M059J (cell line): ENCODE measurements at regions not wholly inside any gene's neighbourhood (a gene's known extent, or its start where the extent isn't known, plus 50 kb on each side); places are given as distances from the start of the nearest gene placed in this dataset.

Experiments used
- DNase-seq: peaks from one replicate; pipeline ENCODE4 v3.0.0-alpha.2; 2012; ENCODE audit warnings: low read depth

DNA sequence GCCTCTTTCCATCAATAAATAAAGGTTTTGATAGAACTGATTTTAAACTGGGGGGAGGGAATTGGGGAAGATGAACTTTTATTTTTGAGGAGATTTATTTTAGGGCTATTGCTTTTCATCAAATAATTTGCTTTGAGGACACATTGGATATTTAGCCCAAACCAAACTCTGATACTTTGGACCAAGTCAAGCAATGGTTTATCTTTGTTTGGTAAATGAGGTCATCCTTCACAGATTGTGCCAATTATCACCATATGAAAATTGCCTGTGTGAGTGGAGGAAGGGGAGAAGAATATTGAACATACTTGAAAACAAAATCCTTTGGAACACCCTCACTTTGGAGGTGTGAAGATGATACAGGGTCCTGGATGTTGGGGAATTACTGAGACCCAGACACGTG lies 176.9 kb upstream of the CD180 start:
- DNase-seq = no peak

DNA sequence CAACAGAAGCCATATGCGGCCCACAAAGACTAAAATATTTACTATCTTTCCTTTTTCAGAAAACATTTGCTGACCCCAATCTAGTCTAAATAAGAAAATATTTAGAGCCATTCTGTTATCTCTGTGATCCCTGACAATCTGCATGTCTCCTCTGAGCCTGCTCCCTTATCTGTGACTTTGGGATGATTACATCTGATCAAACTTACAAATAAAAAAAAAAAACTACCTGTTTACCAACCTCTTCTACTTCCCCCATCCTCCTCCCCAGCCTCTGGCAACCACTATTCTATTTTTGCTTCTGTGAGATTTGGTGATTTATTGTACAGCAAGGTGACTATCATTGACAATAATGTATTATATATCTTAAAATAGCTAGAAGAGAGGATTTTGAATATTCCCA lies 176.3 kb upstream of the CD180 start:
- no peak for DNase-seq

DNA sequence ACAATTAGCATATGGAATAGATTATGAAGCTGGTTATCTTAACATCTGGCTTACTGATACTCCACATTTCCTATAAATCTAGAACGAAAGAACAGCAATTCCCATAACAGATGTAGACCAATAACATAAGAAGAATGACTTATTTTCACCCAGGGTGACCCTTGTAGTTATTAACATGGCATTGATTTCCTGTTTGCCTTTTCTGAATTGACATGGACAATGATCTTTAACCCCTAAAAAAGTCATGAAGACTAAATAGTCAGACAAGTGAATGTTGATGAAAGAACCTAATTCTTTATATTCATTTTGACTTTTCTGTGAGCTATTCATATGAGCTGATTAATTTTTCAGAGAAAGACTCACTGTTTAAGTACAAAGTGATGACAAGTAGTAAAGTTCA lies 175.3 kb upstream of the CD180 start:
- DNase-seq = no peak

DNA sequence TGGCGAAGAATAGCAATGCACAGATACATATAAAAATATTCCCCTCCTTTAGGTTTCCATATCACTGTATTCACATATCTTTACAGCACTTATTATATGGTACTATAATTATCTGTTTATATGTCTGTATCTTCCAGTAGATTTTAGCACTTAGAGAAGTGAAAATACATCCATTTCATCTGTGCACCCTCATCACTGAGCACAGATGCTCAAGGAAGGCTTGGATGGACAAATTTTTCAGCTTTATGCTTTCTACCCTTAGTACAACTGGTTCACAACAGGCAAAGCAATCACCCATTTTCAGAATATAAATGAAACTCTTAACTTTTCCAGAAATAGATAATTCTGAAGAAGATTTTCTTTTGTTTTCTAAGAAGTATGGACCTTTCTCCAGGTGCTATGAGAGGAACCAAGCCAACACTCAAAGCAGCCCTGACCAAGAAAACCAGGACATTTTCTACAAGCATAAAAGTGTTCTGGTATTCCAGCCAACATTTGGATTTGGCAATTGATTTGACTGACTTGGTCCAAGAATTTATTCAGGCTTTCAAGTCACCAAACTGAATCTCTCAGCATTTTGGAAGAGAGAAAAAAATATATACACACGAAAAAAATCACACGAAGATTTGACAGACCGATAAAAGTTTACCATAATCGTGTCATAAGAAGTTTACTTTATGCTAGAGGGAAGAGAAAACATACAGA lies 170.2 kb upstream of the CD180 start:
- no peak for DNase-seq

DNA sequence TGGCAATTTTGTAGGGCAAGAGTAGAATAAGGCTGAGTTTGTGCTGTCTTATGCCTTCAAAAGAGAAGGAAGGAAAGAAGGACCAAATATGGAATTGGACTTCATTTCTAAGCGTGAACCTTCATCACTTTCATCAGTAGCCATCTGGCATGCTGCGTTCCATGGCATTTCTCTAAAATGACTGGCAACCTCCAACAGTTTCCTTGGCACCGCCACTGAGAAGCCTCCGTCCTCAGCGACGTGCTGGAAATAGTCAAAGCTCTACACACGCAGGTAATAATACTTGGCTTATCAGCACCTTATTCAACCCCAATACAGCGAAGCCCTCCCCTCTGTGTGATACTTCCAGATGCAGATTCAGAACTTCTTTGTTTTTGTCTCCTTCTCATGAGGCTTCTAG lies 169.7 kb upstream of the CD180 start:
- DNase-seq = no peak

DNA sequence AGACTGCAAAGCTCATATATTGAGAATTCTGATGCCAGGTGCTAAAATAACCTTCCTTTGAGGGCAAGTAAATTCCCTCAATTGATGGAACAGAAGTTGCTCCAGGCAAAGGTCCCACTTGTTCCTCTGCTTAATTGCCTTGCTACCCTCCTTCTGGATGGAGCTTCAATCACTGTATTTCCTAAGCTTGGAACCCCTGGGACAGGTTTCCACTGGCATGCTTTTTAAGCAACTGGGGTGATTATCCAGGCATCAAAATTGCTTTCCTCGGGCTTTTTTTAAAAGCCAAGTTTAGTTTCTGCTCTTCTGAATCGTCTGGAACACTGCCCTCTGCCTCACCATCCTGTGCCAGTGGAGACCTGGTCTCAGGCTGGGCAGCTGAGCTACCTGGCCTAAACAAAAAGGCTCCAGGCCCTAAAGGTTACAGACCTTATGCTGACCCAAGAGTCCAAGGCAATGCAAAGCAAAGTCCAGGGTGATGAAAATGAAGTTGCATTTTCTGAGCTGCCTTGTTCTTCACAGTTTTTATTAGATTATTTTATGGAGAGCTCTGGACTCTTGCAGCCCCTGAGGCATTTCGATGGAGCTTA lies 167.9 kb upstream of the CD180 start:
- DNase-seq = no peak

DNA sequence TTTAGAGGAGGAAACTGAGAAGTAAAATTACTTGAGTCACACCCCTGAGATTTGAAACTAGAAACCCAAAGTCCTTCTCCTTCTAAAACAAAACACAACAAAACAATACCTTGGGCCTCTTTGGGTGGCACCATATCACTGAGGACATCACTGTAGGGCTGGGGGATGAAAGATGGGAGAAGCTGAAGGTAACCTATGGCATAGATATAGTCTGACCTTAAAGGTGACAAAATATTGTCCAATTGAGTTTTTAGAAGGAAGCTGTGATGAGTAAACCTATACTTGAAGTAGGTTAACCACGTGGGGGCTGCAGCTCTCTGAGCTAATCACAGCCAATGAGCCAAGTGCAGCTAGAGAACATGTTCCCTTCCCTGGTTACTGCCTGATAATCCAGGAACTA lies 167.4 kb upstream of the CD180 start:
- no peak for DNase-seq

DNA sequence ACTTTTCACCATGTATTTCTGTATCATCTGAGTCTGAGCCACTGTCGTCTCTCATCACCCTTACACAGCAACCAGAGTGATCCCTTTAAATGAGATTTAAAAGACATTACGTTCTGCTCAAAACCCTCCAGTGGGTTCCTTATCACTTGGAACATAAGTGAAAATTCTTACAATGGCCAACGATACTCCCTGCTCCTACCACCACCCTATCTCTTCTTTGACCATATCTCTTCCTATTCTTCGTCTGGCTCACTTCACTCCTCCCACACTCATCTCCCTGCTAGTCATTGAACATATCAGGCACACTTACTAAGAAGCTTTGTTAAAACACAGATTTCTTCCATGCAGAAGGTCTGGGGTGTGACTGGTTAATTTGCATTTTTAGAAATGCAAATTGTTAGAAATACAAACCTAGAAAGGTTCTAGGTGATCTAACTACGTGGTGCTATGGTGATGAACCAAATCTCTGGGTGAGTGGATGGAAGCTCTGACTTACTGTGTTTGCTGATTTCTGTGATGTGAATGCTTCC lies 166.6 kb upstream of the CD180 start:
- no peak for DNase-seq

DNA sequence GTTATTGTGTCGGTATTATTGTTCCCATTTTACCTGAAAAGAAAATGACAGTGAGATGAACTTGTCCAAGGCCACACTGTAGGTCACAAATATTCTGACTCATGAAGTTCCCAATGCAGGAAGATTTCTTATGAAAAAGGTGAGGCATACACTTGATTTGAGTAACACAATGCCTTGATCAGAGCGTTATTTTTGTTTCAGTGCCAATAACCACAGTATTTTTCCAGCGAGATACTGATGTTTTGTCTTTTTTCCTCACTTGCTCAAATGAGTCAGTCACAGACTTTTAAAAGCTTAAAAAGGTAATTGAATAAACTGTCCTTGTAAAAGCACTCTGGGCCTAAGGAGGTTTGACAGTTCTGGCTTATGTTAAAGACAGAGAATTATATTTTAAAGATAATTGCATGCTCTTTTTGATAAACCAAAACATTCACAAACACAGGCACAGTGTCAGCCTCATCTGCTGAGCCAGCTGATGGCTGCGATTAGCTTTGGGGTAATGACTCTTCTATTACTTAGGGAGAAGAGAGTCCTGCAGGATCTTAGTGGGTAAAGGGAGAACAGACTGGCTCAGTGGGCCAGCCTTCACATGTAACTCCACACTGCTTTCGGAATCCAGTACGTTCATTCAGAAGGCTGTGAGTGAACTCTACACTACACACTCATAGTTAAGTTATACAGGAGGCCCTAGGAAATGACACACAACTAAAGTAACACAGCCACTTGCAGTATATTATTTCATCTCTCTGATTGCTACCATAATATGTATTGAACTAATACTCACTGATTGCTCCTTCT lies 165.5 kb upstream of the CD180 start:
- DNase-seq = peak; percentile 60

DNA sequence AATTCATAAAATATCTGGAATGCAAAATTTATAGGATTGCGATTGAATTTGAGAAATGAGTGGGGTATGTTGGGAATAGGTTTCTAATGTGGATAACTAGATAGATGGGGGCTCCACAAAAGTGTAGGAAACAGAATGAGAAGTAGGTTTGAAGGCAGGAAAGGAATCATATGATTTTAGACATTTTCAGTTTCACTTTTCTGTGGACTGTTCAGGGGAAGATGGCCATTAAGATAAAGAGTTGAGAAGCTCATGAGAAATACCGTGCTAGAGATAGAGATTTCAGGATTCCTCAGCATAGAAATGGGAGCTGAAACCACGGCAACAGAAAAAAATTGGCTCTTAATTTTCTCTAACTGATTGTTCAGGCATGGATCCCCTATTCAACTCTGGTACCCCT lies 163.4 kb upstream of the CD180 start:
- no peak for DNase-seq

DNA sequence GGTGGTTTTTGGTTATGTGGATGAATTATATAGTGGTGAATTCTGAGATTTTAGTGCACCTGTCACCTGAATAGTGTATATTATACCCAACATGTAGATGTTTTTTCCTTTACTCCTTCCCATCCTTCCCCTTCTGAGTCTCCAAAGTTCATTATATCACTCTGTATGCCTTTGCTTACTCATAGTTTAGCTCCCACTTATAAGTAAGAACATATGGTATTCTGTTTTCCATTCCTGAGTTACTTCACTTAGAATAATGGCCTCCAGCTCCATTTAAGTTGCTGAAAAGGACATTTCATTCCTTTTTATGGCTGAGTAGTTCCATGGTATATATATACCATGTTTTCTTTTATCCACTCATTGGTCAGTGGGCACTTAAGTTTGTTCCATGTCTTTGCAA lies 161.6 kb upstream of the CD180 start:
- DNase-seq = no peak

DNA sequence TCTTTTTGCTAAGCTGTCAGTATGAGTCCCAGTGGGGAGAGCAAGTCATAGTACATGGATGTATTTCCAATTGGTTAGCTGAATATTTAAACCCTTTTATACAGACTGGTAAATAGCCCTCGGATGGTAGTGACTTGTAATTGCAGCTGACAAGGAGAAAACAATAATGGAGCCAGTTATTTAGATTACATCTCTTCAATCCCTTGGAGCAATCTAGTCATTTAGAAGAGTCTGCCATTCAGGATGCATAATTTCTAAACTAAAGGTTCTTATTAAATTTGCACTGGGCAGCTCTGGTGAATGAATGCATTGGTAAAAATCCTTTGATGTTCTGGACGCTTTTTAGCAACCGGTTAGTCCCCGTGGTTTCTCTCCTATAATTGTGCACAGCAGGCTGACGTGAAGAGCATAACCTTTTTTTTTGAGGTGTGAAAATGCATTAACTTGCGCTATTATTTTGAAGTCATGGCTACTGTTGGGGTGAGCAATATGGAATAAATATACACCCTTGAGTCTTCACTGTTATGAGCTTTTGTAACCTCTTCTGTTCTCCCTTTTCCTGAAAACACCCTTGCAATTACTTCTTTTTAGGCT lies 158.6 kb upstream of the CD180 start:
- DNase-seq = no peak

DNA sequence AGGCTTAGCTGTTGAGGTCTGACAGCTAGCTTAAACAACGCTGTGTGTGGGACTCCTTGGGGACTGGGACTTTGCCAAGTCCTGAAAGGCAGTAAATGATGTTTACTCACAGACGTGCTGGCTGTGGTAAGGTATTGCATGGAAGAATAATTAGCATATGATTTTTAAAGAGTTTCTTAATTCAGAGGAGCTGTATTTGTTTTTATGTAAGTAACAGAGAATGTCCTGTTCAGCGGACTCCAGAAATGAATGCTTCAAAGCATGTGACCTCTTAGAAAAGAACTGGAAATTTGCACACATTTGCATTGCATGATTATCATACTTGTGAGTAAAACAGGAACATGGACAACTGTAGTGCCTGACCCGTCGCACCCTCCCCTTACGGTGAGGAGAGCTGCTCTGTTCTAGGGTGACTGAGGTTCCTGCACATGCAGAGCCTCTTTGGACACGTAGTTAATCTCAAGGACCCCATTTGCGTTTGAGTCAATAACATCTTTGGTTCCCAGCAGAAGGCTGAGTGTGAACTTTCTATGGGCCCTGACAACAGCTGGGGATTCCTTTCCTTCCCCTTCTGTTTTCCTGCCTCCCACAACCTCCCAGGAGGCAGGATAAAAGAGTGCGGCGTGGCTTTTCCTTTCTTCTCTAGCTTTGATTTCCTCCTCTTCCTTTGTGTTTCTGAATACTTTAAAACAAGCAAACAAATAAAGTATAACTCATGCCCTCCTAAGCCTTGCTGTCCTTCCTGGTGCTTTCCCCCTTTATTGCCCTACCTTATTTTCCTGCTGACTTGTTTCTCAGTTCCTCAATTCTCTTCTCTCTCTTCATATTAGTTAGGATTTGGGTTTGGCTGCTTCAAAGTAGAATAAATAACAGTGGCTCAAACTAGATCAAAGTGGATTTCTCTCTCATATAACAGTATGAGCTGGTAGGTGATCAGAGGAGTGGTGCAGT lies 157.2 kb upstream of the CD180 start:
- DNase-seq = peak; percentile 40

DNA sequence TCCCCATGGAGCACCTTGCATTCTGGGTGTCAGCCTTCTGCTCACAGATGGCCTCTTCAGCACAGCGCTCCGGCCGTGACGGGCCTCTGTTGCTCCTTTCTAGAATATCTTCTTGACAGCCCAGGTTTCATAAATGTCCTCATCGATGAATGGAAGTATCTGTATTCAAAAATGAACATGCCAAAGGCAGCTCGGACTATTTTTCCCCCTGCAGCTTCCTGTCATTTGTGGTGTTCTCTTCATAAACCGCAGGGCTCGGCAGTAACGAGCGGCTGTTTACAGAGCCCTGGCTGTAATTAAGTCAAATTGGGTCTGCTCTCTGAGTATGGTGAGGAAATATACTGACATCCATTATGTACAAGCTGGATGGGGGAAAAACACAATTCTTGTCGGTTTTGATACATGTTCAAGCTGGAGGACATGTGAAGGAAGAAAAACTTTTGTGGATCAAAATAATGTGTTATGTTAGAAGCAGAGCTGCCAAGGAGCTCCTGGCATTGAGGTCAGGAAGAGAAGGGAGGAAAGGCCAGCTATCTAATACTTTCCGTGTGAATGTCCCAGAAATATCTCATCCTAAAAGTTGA lies 154.1 kb upstream of the CD180 start:
- no peak for DNase-seq

DNA sequence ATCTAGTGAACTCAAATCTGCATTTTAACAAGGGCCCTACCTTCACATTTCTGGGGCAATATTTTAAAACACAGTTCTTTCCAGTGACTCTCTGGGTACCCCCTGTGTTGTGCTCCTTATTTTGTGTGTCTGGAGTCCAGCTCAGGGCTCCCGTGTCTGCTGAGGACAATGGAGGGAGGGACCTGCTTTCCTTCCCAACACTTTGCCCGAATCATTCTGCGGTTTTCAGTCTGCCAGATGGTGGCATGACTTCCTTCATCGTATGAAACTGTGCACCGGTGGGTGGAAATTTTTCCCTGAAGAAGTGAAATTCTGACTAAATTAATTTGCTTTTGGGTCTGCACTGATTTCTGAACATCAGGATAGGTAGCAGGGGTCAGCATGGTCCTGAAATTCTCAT lies 153.6 kb upstream of the CD180 start:
- DNase-seq = no peak

DNA sequence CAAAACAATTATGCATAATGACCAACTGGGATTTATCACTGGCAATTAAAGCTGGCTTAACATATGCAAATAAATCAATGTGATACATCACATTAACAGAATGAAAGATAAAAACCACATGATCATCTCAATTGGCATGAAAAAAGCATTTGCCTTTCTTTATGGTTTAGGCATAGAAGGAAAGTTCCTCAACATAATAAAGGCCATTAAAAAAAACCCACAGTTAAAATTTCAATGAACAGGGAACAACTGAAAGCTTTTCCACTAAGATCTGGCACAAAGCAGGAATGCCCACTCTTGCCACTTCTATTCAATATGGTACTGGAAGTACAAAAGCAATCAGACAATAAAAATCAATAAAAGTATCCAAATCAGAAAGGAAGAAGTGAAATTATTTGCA lies 151.2 kb upstream of the CD180 start:
- no peak for DNase-seq

DNA sequence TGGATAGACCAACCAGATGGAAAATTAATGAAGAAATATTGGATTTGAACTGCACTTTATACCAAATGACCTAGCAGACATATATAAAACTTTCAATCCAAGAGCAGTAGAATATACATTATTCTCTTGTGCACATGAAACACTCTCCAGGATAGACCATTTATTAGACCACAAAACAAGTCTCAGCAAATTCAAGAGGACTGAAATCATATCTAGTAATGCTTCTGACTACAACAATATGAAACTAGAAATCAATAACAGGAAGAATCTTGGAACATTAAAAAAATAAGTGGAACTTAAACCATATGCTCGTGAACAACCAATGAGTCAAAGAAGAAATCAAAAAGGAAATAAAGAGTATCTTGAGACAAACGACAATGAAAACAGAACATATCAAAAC lies 150.0 kb upstream of the CD180 start:
- DNase-seq = no peak

DNA sequence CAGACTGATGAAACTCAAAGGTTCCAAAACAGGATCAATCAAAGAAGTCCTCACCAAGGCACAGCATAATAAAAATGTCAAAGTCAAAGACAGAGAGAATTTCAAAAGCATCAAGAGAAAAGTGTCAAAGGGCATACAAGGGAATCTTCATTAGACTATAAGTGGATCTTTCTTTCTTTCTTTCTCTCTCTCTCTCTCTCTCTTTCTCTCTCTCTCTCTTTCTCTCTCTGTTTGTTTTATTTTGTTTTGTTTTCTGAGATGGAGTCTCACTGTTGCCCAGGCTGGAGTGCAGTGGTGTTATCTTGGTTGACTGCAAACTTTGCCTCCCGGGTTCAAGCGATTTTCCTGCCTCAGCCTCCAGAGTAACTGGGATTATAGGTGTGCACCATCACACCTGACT lies 148.3 kb upstream of the CD180 start:
- DNase-seq = no peak

DNA sequence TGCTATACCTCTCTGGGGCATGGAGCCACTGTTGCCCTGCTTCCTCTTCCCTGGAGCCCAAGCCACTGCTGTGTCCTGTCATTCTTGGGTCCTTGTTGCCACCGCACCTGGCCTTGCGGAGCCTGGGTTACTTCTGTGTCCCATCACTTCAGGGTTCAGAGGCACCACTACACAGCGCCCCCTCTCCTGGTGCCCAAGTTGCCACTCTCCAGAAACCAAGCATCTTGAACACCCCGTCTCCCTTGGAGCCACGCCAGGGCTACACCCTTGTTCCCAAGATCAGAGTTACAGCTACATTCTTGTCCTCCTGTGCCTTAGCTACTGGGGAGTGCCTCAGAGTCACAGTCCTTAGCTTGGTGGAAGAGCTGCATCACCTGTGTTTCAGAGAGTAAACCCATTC lies 147.2 kb upstream of the CD180 start:
- no peak for DNase-seq

DNA sequence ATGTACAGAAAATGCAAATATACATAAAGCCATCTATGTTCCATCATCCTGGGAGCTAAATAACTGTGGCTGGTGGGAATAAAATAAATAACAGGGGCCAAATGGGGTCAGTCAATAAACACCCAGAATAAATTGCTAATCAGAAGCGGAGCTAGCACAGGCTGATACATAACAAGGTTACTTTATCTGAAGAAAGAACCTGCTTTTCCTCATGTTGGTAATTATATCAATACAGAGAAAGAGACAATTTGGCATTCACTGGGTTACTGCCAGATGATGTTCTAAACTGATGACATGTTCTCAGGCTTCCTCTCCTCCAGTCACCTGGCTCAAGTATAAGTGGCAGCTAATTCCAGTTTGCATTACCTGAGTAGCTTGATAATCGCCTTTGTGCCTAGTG lies 144.9 kb upstream of the CD180 start:
- no peak for DNase-seq

DNA sequence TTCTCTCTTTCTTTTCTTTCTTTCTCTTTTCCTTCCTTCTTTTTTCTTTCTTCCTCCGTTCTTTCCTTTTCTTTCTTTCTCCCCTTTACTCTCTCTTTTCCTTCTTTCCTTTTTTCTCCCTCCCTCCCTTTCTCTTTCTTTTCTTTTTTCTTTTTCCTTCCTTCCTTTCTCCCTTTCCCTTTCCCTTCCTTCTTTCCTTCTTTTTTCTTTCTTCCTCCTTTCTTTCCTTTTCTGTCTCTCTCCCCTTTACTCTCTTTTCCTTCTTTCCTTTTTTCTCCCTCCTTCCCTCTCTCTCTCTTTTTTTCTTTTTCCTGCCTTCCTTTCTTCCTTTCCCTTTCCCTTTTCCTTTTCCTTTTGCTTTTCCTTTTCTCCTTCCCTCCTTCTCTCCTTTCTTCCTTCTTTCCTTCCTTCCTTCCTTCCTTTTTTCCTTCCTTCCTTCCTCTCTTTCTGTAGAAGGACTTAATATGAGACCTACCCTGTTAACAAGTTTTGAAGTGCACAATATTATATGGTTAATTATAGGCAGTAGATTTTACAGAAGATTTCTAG lies 142.7 kb upstream of the CD180 start:
- DNase-seq = no peak
